Activated T-cell treated with anti-CD3 and anti-CD28 coated beads, Interleukin-2, amount 50 U/mL, for 4 hours (primary cell): ENCODE measurements at regions not wholly inside any gene's neighbourhood (a gene's known extent, or its start where the extent isn't known, plus 50 kb on each side); places are given as distances from the start of the nearest gene placed in this dataset.

Source experiments
- ATAC-seq, 2 donors: fragments of 200-7000 bp; cut with Tn5 transposase; one replicate each; pipeline ENCODE4 v1.10.0; 2021
- DNase-seq: peaks from one replicate; pipeline ENCODE4 v3.0.0-alpha.2; 2020
- H3K27me3 Mint-ChIP-seq: one replicate; pipeline ENCODE4 v1.8.0; 2021; ENCODE audit warnings: low read depth, mixed read lengths
- H3K36me3 Mint-ChIP-seq: one replicate; pipeline ENCODE4 v1.8.0; 2022; ENCODE audit warnings: mixed read lengths; ENCODE audit not compliant: insufficient read depth
- H3K4me1 Mint-ChIP-seq: one replicate; pipeline ENCODE4 v1.8.0; 2021; ENCODE audit warnings: low read depth, mixed read lengths
- H3K4me3 Mint-ChIP-seq: one replicate; pipeline ENCODE4 v1.8.0; 2021; ENCODE audit warnings: mild to moderate bottlenecking, moderate library complexity, mixed read lengths
- H3K9me3 Mint-ChIP-seq: one replicate; pipeline ENCODE4 v1.8.0; 2021; ENCODE audit warnings: mixed read lengths

- Mint-ChIP-seq H3K9me3 (no peaks in the 10 kb centered on the region), H3K36me3 (no peaks in the 10 kb centered on the region), H3K4me1 (peaks cover 6% of the 10 kb centered on the region), H3K4me3 (no peak overlapping the region), H3K27me3 (peaks cover 2% of the 10 kb centered on the region)
- no peak for DNase-seq
- no peak for ATAC-seq
These were observed 238.9 kb downstream of the PRL start for GRCh38 chr6:22057962-22058361.

DNA sequence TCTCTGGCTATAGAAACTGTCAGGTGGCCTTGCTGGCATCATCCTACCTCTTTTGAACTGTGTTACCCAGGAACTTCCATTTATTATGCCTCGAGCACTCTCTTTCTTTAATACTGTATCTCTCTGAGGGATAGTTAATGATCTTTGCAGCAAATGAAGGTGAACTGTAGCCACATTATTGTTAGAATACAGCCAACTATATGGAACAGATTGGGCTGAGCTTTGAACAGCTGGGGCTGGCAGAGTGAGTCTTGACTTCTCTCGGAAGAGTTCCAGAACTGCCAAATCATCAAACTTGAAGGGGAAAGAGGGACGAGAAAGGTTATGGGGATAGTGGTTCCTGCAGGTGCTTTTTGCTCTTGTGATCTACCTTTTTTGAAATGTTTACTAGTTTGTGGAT, 237.7 kb downstream of the PRL start:
- Mint-ChIP-seq H3K4me3 (no peak overlapping the region), H3K27me3 (peaks cover 2% of the 10 kb centered on the region), H3K9me3 (no peaks in the 10 kb centered on the region), H3K36me3 (no peaks in the 10 kb centered on the region), H3K4me1 (peaks cover 11% of the 10 kb centered on the region)
- no peak for ATAC-seq
- DNase-seq, result no peak

DNA sequence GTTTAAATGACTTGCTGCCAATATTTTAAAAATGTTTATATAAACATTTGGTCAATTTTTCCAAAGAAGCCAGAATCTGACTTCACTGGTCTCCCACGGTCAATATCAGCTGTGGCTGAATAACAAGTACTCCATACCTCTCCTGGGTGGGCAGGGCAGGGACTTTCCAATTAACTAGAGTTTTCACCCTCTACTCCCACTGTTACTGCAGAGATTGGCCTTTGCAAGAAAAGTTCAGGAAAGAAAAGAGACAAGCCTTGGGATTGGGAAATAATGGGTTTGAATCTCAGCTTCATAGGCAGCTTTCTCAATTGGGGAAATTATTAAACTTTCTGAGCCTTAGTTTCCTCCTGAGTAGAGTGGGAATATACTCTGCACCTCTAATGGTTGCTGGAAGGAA, 236.9 kb downstream of the PRL start:
- Mint-ChIP-seq H3K4me1 (peaks cover 11% of the 10 kb centered on the region), H3K27me3 (peaks cover 2% of the 10 kb centered on the region), H3K36me3 (no peaks in the 10 kb centered on the region), H3K9me3 (no peaks in the 10 kb centered on the region), H3K4me3 (no peak overlapping the region)
- DNase-seq (no peak), ATAC-seq (no peak)

- H3K27me3 Mint-ChIP-seq, result peaks cover 2% of the 10 kb centered on the region
- peak overlapping the region; percentile 42 for H3K4me3 Mint-ChIP-seq
- ATAC-seq (peak; percentile 82 to 92), DNase-seq (peak; percentile 35)
- H3K4me1 Mint-ChIP-seq, result peaks cover 11% of the 10 kb centered on the region
- no peaks in the 10 kb centered on the region for H3K36me3 Mint-ChIP-seq
- H3K9me3 Mint-ChIP-seq, result no peaks in the 10 kb centered on the region
These were observed 233.9 kb downstream of the PRL start for GRCh38 chr6:22062807-22063408.

- Mint-ChIP-seq H3K4me3 (no peak overlapping the region), H3K9me3 (no peaks in the 10 kb centered on the region), H3K4me1 (peaks cover 11% of the 10 kb centered on the region), H3K27me3 (peaks cover 2% of the 10 kb centered on the region), H3K36me3 (no peaks in the 10 kb centered on the region)
- DNase-seq (no peak), ATAC-seq (no peak)
These were observed 232.3 kb downstream of the PRL start for GRCh38 chr6:22064558-22064957.

GRCh38 chr6:22067122-22067521, 229.7 kb downstream of the PRL start:
- no peaks in the 10 kb centered on the region for H3K27me3 Mint-ChIP-seq
- no peak overlapping the region for H3K4me3 Mint-ChIP-seq
- peaks cover 9% of the 10 kb centered on the region for H3K4me1 Mint-ChIP-seq
- ATAC-seq (no peak), DNase-seq (no peak)
- no peaks in the 10 kb centered on the region for H3K36me3 Mint-ChIP-seq
- H3K9me3 Mint-ChIP-seq, result no peaks in the 10 kb centered on the region

DNA sequence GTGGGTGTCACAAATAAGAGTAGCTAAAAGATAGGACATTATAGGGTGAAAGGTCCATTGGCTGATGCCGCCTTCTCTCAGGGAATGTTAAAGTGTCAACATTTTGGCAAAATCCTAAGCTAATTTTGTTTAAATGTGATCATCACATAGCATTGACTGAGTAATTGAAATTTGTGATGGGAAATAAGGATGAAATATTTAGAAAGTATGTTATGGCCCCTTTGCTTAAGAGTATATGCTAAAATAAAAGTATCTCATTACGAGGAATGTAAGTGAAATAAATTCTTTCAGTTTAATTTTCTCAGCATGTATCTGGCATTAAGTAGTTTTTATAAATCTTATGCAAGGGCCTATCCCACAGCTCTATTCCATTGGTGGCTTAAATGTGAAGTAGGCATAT, 229.2 kb downstream of the PRL start:
- no peak for DNase-seq
- Mint-ChIP-seq H3K4me1 (peaks cover 7% of the 10 kb centered on the region), H3K36me3 (no peaks in the 10 kb centered on the region), H3K4me3 (no peak overlapping the region), H3K9me3 (no peaks in the 10 kb centered on the region), H3K27me3 (no peaks in the 10 kb centered on the region)
- ATAC-seq, result no peak

DNA sequence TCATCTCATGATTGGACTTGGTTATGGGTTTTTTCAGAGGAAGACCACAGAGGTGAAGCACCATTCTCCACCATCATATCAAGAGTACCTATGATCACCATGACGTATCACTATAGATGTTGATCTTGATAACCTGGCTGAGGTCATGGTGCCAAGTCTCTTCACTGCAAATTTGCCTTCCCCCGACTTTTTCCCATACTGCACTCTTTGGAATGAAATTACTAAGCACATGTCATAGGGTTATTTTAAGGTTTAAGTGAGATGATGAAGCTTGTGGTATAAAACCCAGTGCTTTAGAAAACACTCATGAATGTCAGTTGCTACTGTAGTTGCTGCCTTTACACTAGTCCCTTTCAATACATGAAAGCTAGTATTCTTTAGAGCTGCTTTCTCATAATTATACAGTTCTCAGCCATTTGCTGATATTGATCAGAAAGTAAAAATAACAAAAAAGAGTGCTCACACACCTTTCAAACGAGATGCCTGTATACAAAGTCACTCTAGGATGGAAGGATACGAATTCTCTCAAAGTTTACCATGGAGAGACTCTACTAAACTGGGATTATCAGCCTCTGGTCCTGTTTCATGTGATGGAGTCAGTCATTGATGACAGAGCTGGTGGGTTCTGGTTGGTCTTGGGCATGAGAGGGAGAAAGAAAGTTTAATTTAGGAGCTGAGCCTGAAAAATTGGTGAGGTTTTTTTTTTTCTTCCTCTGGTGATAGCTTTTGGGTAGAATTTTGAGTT, 228.1 kb downstream of the PRL start:
- no peak for DNase-seq
- H3K36me3 Mint-ChIP-seq, result no peaks in the 10 kb centered on the region
- H3K4me1 Mint-ChIP-seq, result no peaks in the 10 kb centered on the region
- no peaks in the 10 kb centered on the region for H3K27me3 Mint-ChIP-seq
- H3K4me3 Mint-ChIP-seq, result no peak overlapping the region
- ATAC-seq, result peak; percentile 71 to 79
- H3K9me3 Mint-ChIP-seq, result no peaks in the 10 kb centered on the region

DNA sequence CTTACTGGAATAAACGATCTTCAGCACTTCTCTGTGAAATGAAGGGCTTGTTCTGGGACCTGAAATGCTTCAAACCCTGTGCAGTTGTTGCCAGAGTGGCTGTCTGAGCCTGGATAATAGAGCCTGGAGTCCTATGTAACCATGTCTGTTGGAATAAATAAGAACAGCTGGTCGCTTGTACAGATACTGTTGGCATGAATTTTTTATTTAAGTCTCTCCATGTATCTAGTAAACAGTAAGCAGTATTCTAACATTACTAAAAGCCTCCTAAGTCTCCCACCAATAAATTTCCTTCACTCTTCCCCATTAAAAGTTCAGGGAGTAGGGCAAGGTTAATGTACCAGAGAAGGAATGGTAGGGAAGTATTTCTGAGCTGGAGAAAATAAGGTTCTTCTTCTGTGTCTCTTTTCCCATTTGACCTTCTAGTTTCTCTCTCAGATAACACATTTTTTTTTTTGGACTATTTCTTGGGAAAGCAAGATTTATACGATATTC, 227.5 kb downstream of the PRL start:
- ATAC-seq (no peak), DNase-seq (no peak)
- H3K36me3 Mint-ChIP-seq, result no peaks in the 10 kb centered on the region
- no peaks in the 10 kb centered on the region for H3K9me3 Mint-ChIP-seq
- H3K4me1 Mint-ChIP-seq, result no peaks in the 10 kb centered on the region
- H3K4me3 Mint-ChIP-seq, result no peak overlapping the region
- peaks cover under 1% of the 10 kb centered on the region for H3K27me3 Mint-ChIP-seq

- ATAC-seq (no peak), DNase-seq (no peak)
- peaks cover 3% of the 10 kb centered on the region for H3K27me3 Mint-ChIP-seq
- H3K4me1 Mint-ChIP-seq, result no peaks in the 10 kb centered on the region
- no peak overlapping the region for H3K4me3 Mint-ChIP-seq
- no peaks in the 10 kb centered on the region for H3K9me3 Mint-ChIP-seq
- H3K36me3 Mint-ChIP-seq, result no peaks in the 10 kb centered on the region
These were observed 225.4 kb downstream of the PRL start for GRCh38 chr6:22071270-22072041.

DNA sequence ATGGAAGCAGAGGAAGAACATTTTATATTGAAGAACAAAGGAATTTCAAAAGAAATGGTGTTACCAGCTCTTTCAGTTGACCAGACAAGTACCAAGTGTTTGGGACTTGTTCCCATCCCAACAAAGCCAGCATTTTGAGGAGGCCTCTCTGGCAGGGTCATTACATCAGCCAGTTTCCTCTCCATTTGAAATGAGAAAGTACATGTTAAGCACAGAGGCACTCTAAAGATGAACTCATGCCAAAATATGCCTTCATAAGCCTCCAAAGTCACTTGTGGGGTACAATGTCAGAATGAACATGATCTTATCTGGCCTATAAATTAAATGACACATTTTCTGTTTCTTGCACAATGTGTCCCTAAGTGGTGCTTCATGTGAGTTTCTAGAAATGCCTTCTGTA, 223.9 kb downstream of the PRL start:
- H3K36me3 Mint-ChIP-seq, result no peaks in the 10 kb centered on the region
- ATAC-seq (no peak), DNase-seq (no peak)
- H3K4me1 Mint-ChIP-seq, result no peaks in the 10 kb centered on the region
- peaks cover 3% of the 10 kb centered on the region for H3K27me3 Mint-ChIP-seq
- no peaks in the 10 kb centered on the region for H3K9me3 Mint-ChIP-seq
- no peak overlapping the region for H3K4me3 Mint-ChIP-seq

DNA sequence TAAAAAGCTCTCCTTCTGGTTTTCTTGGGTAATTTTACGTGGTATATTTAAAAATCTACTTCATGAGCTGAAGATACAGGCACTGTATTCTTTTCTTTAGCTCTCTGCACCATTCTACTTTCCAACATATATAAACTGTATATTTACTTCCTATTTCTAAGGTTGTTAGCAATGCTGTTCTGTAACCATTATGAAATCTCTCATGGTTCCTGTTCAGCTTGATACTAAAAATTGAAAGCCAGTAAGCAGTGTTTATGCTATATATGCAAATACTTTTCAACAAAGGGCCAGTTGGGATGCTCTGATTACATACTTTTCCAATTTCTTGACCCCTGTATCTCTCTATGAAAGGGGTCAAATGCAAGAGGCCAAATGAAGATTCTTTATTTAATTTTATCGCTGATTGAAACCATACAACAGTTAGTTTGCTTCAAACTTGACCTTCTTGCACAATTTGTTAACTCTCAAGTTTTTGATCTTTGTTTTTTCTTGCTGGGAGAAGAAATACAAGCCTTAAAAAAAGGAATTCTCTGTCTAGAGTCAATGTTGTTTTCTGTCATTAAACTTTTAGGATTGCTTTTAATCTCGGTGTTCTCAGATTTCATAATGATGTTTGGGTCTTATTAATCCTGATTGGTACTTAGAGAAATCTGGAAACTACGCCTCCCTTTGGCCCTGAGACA, 223.2 kb downstream of the PRL start:
- DNase-seq (no peak), ATAC-seq (no peak)
- Mint-ChIP-seq H3K36me3 (no peaks in the 10 kb centered on the region), H3K9me3 (no peaks in the 10 kb centered on the region), H3K4me3 (no peak overlapping the region), H3K4me1 (no peaks in the 10 kb centered on the region), H3K27me3 (peaks cover 3% of the 10 kb centered on the region)

DNA sequence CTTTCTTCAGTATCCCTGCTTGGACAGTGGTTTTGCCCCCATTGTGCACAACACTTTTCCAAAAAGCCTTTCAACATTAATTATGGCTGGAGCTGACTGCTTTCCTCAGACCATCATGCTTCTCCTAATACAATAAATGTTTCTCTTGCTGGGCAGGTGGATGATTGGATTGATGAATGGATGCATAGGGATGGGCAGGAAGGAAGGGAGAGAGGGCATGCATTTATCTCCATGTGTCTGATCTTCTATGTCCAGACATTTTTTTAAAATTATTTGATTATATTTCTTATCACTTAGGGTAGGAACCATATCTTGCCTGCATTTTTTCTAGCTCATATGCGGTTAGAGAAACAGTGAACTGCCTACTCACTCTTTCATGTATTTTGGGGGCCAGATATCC, 218.5 kb downstream of the PRL start:
- no peak overlapping the region for H3K4me3 Mint-ChIP-seq
- H3K36me3 Mint-ChIP-seq, result no peaks in the 10 kb centered on the region
- H3K9me3 Mint-ChIP-seq, result no peaks in the 10 kb centered on the region
- no peaks in the 10 kb centered on the region for H3K4me1 Mint-ChIP-seq
- ATAC-seq (no peak), DNase-seq (no peak)
- peaks cover 3% of the 10 kb centered on the region for H3K27me3 Mint-ChIP-seq

DNA sequence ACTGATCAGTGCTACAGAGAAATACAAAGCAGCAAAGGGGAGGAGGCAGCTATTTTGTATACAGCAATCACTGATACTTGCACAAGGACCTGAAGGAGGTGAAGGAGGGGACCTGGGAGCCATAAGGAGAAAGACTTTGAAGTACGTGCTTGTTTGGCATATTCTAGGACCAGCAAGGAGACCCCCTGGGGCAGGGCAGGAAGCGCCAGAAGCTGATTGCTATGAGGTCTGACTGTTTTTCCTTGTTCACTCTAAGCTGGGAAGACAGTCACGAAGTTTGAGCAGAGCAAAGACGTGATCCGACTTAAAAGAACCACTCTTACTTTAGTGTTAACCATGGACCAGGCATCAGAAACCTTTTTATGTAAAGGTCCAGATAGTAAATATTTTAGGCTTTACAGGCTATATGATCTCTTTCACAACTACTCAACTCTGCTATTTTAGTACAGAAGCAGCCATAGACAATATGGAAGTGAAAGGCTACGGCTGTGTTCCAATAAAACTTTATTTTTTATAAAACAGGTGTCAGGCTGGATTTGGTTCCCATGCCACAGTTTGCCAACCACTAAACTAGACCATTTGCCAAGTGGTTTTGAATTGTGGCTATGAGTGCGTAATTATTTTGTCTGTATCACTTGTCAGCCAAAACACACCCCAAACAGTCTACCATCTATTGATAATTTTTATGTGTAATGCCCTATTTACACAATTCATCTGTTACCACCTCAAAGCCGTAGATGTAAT, 217.9 kb downstream of the PRL start:
- Mint-ChIP-seq H3K4me3 (no peak overlapping the region), H3K4me1 (no peaks in the 10 kb centered on the region), H3K36me3 (no peaks in the 10 kb centered on the region)

More for the DNA sequence above, 217.9 kb downstream of the PRL start:
- no peak for DNase-seq
- Mint-ChIP-seq H3K27me3 (peaks cover 3% of the 10 kb centered on the region), H3K9me3 (no peaks in the 10 kb centered on the region)
- ATAC-seq, result no peak
